ENCODE measurements at regions not wholly inside any gene's neighbourhood (a gene's known extent, or its start where the extent isn't known, plus 50 kb on each side); places are given as distances from the start of the nearest gene placed in this dataset.

GRCh38 chr13:103297083-103297482, 230.9 kb upstream of the SLC10A2 start:
- DNase-seq (ENCODE audit: insufficient read length) (no peak), FAIRE-seq (no peak)

GRCh38 chr13:103291798-103292572, 225.8 kb upstream of the SLC10A2 start:
- no peak for FAIRE-seq

More at GRCh38 chr13:103297083-103297482, 230.9 kb upstream of the SLC10A2 start:
- no peak for TF ChIP-seq POLR2A (IDR thresholded peaks at IDR 0.05; ENCODE audit: low read depth, low read length)
- no peak for TF ChIP-seq POLR2AphosphoS5 (IDR thresholded peaks at IDR 0.05; ENCODE audit: low read depth, low read length)
- TF ChIP-seq TAF1 (IDR thresholded peaks at IDR 0.05; ENCODE audit: borderline replicate concordance, low read depth, low read length), result no peak

GRCh38 chr13:103291226-103291625, 225.0 kb upstream of the SLC10A2 start:
- FAIRE-seq, result no peak
- TF ChIP-seq POLR2A (IDR thresholded peaks at IDR 0.05; ENCODE audit: low read depth, low read length), result no peak
- TF ChIP-seq TAF1 (IDR thresholded peaks at IDR 0.05; ENCODE audit: borderline replicate concordance, low read depth, low read length), result no peak
- TF ChIP-seq POLR2AphosphoS5 (IDR thresholded peaks at IDR 0.05; ENCODE audit: low read depth, low read length), result no peak
- no peak for DNase-seq (ENCODE audit: insufficient read length)

More at GRCh38 chr13:103291798-103292572, 225.8 kb upstream of the SLC10A2 start:
- no peak for DNase-seq (ENCODE audit: insufficient read length)
- TF ChIP-seq POLR2AphosphoS5 (IDR thresholded peaks at IDR 0.05; ENCODE audit: low read depth, low read length) (no peak), POLR2A (IDR thresholded peaks at IDR 0.05; ENCODE audit: low read depth, low read length) (no peak), TAF1 (IDR thresholded peaks at IDR 0.05; ENCODE audit: borderline replicate concordance, low read depth, low read length) (no peak)

GRCh38 chr13:103289681-103290080, 223.5 kb upstream of the SLC10A2 start:
- FAIRE-seq (no peak), DNase-seq (ENCODE audit: insufficient read length) (no peak)

GRCh38 chr13:103288114-103288513, 221.9 kb upstream of the SLC10A2 start:
- TF ChIP-seq POLR2A (IDR thresholded peaks at IDR 0.05; ENCODE audit: low read depth, low read length), result no peak
- no peak for TF ChIP-seq POLR2AphosphoS5 (IDR thresholded peaks at IDR 0.05; ENCODE audit: low read depth, low read length)
- no peak for DNase-seq (ENCODE audit: insufficient read length)
- FAIRE-seq, result no peak

More at GRCh38 chr13:103289681-103290080, 223.5 kb upstream of the SLC10A2 start:
- TF ChIP-seq POLR2AphosphoS5 (IDR thresholded peaks at IDR 0.05; ENCODE audit: low read depth, low read length) (no peak), TAF1 (IDR thresholded peaks at IDR 0.05; ENCODE audit: borderline replicate concordance, low read depth, low read length) (no peak), POLR2A (IDR thresholded peaks at IDR 0.05; ENCODE audit: low read depth, low read length) (no peak)

- DNase-seq (ENCODE audit: insufficient read length) (no peak), FAIRE-seq (no peak)
Observed at GRCh38 chr13:103287659-103288058, 221.4 kb upstream of the SLC10A2 start.

GRCh38 chr13:103284466-103284865, 218.2 kb upstream of the SLC10A2 start:
- no peak for DNase-seq (ENCODE audit: insufficient read length)
- TF ChIP-seq TAF1 (IDR thresholded peaks at IDR 0.05; ENCODE audit: borderline replicate concordance, low read depth, low read length), result no peak
- TF ChIP-seq POLR2A (IDR thresholded peaks at IDR 0.05; ENCODE audit: low read depth, low read length), result no peak
- no peak for TF ChIP-seq POLR2AphosphoS5 (IDR thresholded peaks at IDR 0.05; ENCODE audit: low read depth, low read length)
- no peak for FAIRE-seq

More at GRCh38 chr13:103287659-103288058, 221.4 kb upstream of the SLC10A2 start:
- TF ChIP-seq TAF1 (IDR thresholded peaks at IDR 0.05; ENCODE audit: borderline replicate concordance, low read depth, low read length), result no peak
- TF ChIP-seq POLR2AphosphoS5 (IDR thresholded peaks at IDR 0.05; ENCODE audit: low read depth, low read length), result no peak
- no peak for TF ChIP-seq POLR2A (IDR thresholded peaks at IDR 0.05; ENCODE audit: low read depth, low read length)

GRCh38 chr13:103283451-103283820, 217.2 kb upstream of the SLC10A2 start:
- no peak for FAIRE-seq

GRCh38 chr13:103282571-103283450, 216.6 kb upstream of the SLC10A2 start:
- DNase-seq (ENCODE audit: insufficient read length) (no peak), FAIRE-seq (no peak)
- no peak for TF ChIP-seq POLR2A (IDR thresholded peaks at IDR 0.05; ENCODE audit: low read depth, low read length)
- TF ChIP-seq POLR2AphosphoS5 (IDR thresholded peaks at IDR 0.05; ENCODE audit: low read depth, low read length), result no peak
- TF ChIP-seq TAF1 (IDR thresholded peaks at IDR 0.05; ENCODE audit: borderline replicate concordance, low read depth, low read length), result no peak

More at GRCh38 chr13:103283451-103283820, 217.2 kb upstream of the SLC10A2 start:
- no peak for DNase-seq (ENCODE audit: insufficient read length)
- no peak for TF ChIP-seq TAF1 (IDR thresholded peaks at IDR 0.05; ENCODE audit: borderline replicate concordance, low read depth, low read length)
- no peak for TF ChIP-seq POLR2A (IDR thresholded peaks at IDR 0.05; ENCODE audit: low read depth, low read length)
- no peak for TF ChIP-seq POLR2AphosphoS5 (IDR thresholded peaks at IDR 0.05; ENCODE audit: low read depth, low read length)

GRCh38 chr13:103277959-103278694, 211.9 kb upstream of the SLC10A2 start:
- DNase-seq (ENCODE audit: insufficient read length) (no peak), FAIRE-seq (no peak)
- TF ChIP-seq TAF1 (IDR thresholded peaks at IDR 0.05; ENCODE audit: borderline replicate concordance, low read depth, low read length) (no peak), POLR2A (IDR thresholded peaks at IDR 0.05; ENCODE audit: low read depth, low read length) (no peak), POLR2AphosphoS5 (IDR thresholded peaks at IDR 0.05; ENCODE audit: low read depth, low read length) (no peak)

Data from GM12892 (cell line).